ENCODE measurements at regions not wholly inside any gene's neighbourhood (a gene's known extent, or its start where the extent isn't known, plus 50 kb on each side); places are given as distances from the start of the nearest gene placed in this dataset.

- no peak for TF ChIP-seq POLR2AphosphoS5 (IDR thresholded peaks at IDR 0.05; ENCODE audit: low read depth, low read length)
- TF ChIP-seq CTCF (IDR thresholded peaks at IDR 0.05), result no peak
- no peak for TF ChIP-seq REST (IDR thresholded peaks at IDR 0.05; ENCODE audit: insufficient read depth in 1 of 2, low read depth in 2 of 2, low read length in 1 of 2)
- TF ChIP-seq TCF7L2 (IDR thresholded peaks at IDR 0.05; ENCODE audit: low read depth, low read length), result no peak
Observed at GRCh38 chr2:11983870-11984269, 237.4 kb downstream of the LPIN1 start.

Measured in Panc1 (cell line).